GM12878 (cell line): ENCODE measurements at regions not wholly inside any gene's neighbourhood (a gene's known extent, or its start where the extent isn't known, plus 50 kb on each side); places are given as distances from the start of the nearest gene placed in this dataset.

ENCODE experiments used
- ATAC-seq: fragments of 200-7000 bp; cut with Tn5 transposase; 3 replicates; pipeline ENCODE4 v1.9.1; 2020; ENCODE audit warnings: mild to moderate bottlenecking, moderate library complexity
- BruUV-seq: library from RNA; stranded (reverse); fragments of 400-500 nt; replicated peaks from 2 replicates; lab custom pipeline; 2021; lab: Mats Ljungman, UMichigan
- CTCF ChIA-PET: fragments of 300-600 bp; sonication (Branson Sonifier 250); formaldehyde crosslinking; extraction: SDS; loops from one replicate; lab custom pipeline; 2021; ENCODE audit warnings: inconsistent platforms; lab: Yijun Ruan, JAX
- POLR2A ChIA-PET: fragments of 350-600 bp; formaldehyde crosslinking; extraction: SDS; loops from one replicate; lab custom pipeline; 2021; ENCODE audit warnings: inconsistent platforms; lab: Charles Lee
- RAD21 ChIA-PET: fragments of 300-600 bp; sonication (Branson Sonifier 250); formaldehyde crosslinking; loops from one replicate; lab custom pipeline; 2023; ENCODE audit warnings: antibody characterized with exemption; ENCODE audit not compliant: unreplicated experiment; lab: Charles Lee
- SMC1A ChIA-PET: fragments of 300-600 bp; sonication (Branson Sonifier 250); formaldehyde crosslinking; loops from one replicate; lab custom pipeline; 2023; ENCODE audit not compliant: unreplicated experiment, uncharacterized antibody; lab: Charles Lee
- DNase-seq: peaks from one replicate; pipeline ENCODE4 v3.0.0-alpha.2; 2011; ENCODE audit warnings: low read depth, low spot score
- FAIRE-seq: peaks from 3 replicates; lab custom pipeline; 2011; peaks lifted over from hg19 to GRCh38; lab: Jason Lieb, UNC
- H2AFZ ChIP-seq: 2 replicates; pipeline ENCODE4 v1.6.0; 2011; ENCODE audit warnings: low read depth, low read length, control low read depth; ENCODE audit not compliant: control insufficient read depth
- H3K27ac ChIP-seq: 2 replicates; pipeline ENCODE4 v1.5.1; 2011; ENCODE audit warnings: control low read depth; ENCODE audit not compliant: control insufficient read depth, insufficient read depth
- H3K27me3 ChIP-seq, 2 experiments: replicated peaks in 1 of 2; 2 replicates each; pipeline versions ENCODE4 v1.6.0 to v1.6.1; 2011; ENCODE audit warnings: low read length in 1 of 2; ENCODE audit not compliant: control insufficient read depth in 2 of 2, insufficient read depth in 2 of 2
- H3K36me3 ChIP-seq, 2 experiments: 2 replicates each; pipeline ENCODE4 v1.5.1; 2011; ENCODE audit warnings: low read length in 1 of 2; ENCODE audit not compliant: control insufficient read depth in 2 of 2, insufficient read depth in 2 of 2
- H3K4me1 ChIP-seq: 2 replicates; pipeline ENCODE4 v1.6.1; 2011; ENCODE audit warnings: mild to moderate bottlenecking, low read length, moderate library complexity, mixed read lengths; ENCODE audit not compliant: control insufficient read depth, insufficient read depth
- H3K4me2 ChIP-seq: 2 replicates; pipeline ENCODE4 v1.6.0; 2011; ENCODE audit warnings: control low read depth; ENCODE audit not compliant: control insufficient read depth, insufficient read depth
- H3K4me3 ChIP-seq: fragments of 200-600 bp; sonication (generic); 2 replicates; pipeline ENCODE4 v1.5.1; 2016
- H3K79me2 ChIP-seq: 2 replicates; pipeline ENCODE4 v1.6.0; 2011; ENCODE audit warnings: low read length; ENCODE audit not compliant: control insufficient read depth, insufficient read depth
- H3K9ac ChIP-seq: 2 replicates; pipeline ENCODE4 v1.8.0; 2011; ENCODE audit warnings: low read length, control low read depth, mixed read lengths; ENCODE audit not compliant: control insufficient read depth, insufficient read depth
- H3K9me3 ChIP-seq: replicated peaks from 3 replicates; pipeline ENCODE4 v1.5.1; 2011; ENCODE audit warnings: mild to moderate bottlenecking, low read length; ENCODE audit not compliant: control insufficient read depth, insufficient read depth
- H4K20me1 ChIP-seq: 2 replicates; pipeline ENCODE4 v1.6.0; 2011; ENCODE audit not compliant: control insufficient read depth, insufficient read depth
- EED ChIP-seq: sonication (generic); IDR thresholded peaks from 2 replicates; pipeline ENCODE4 v1.6.1; 2016; ENCODE audit warnings: antibody characterized with exemption, low read depth
- ETV6 ChIP-seq, 2 experiments: fragments of 450-650 bp in 1 of 2; IDR thresholded peaks in 1 of 2; conservative IDR thresholded peaks in 1 of 2; 2 replicates each; pipeline ENCODE4 v1.6.1; 2014; ENCODE audit warnings: antibody characterized with exemption in 1 of 2, borderline replicate concordance in 1 of 2, low read depth in 1 of 2, mild to moderate bottlenecking in 1 of 2, moderate library complexity in 1 of 2
- LARP7 ChIP-seq: fragments of 450-650 bp; IDR thresholded peaks from 2 replicates; pipeline ENCODE4 v1.6.1; 2017; ENCODE audit warnings: mild to moderate bottlenecking
- MTA2 ChIP-seq: fragments of 450-650 bp; IDR thresholded peaks from 2 replicates; pipeline ENCODE4 v1.6.1; 2016; ENCODE audit warnings: low read depth, mild to moderate bottlenecking, moderate library complexity
- NKRF ChIP-seq: fragments of 450-650 bp; conservative IDR thresholded peaks from 2 replicates; pipeline ENCODE4 v1.6.1; 2017; ENCODE audit warnings: mild to moderate bottlenecking, moderate library complexity
- NR2C2 ChIP-seq: IDR thresholded peaks from 2 replicates; pipeline ENCODE4 v1.6.1; 2011; ENCODE audit warnings: borderline replicate concordance, low read depth; ENCODE audit not compliant: control insufficient read depth, insufficient read length
- PKNOX1 ChIP-seq: fragments of 450-650 bp; IDR thresholded peaks from 2 replicates; pipeline ENCODE4 v1.6.1; 2016; ENCODE audit warnings: mild to moderate bottlenecking
- POLR2AphosphoS2 ChIP-seq: IDR thresholded peaks from 2 replicates; pipeline ENCODE4 v1.6.1; 2011; ENCODE audit warnings: low read depth, mild to moderate bottlenecking, low read length, improper control_type of control experiment, moderate library complexity
- SMC3 ChIP-seq: IDR thresholded peaks from 2 replicates; pipeline ENCODE4 v1.6.1; 2011; ENCODE audit warnings: low read length, improper control_type of control experiment, borderline replicate concordance
- WGBS: methylation state at CpG from one replicate; pipeline ENCODE4 v1.1.6; 2016; ENCODE audit warnings: low lambda C conversion rate; ENCODE audit not compliant: insufficient replicate concordance, insufficient coverage; ENCODE audit errors: missing lambda C conversion rate; 5-methylcytosine and 5-hydroxymethylcytosine counted together
- in situ Hi-C: fragments of 300-500 bp; cut with MboI; formaldehyde crosslinking; loops from 9 replicates; pipeline ENCODE4 v1.14.3; 2018; ENCODE audit warnings: mixed read lengths
- intact Hi-C: fragments of 100-400 bp; cut with micrococcal nuclease; formaldehyde crosslinking; loops from one replicate; pipeline ENCODE4 v1.14.2; 2022; ENCODE audit not compliant: unreplicated experiment

DNA sequence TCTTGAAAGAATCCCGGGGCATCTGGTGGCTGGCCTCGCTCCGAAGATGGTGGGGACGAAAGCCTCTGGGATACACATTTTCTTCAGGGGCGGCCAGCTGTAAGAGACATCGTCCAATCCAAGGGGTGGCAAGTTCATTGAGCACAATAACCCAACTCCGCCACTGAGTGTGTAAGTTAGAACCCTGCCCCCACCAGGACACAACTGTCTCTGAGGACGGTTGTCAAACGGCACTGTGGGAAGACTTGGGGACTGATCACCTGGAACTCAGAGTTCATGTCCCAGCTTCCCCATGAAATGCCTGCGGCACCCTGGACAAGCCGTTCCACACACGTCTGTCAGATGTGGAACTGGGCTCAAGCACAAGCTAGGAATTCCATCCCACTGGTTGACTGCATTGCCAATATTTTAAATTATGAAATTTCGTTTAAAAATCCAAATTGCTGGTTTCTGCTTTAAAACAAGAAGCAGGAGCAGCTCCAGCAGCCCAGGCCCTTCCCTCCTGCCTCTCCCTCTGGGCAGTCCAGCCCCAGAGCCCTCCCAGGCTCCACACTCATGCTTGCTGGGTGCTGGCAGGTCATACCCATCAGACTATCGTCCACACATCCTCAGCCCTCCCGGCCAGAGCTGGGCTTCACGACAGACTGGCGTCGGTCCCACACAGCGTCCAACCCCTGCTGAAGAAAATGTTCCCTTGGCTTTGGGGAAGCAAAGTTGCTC, 80.9 kb upstream of the AFDN start:
- Histone ChIP-seq H3K9ac (no peak overlapping the region), H3K4me2 (no peak overlapping the region), H3K9me3 (no peaks in the 10 kb centered on the region), H4K20me1 (no peaks in the 10 kb centered on the region), H3K27me3 (peaks cover 0 to 1% of the 10 kb centered on the region in 2 experiments; a peak in 2 of 4 replicates), H3K36me3 (no peaks in the 10 kb centered on the region), H2AFZ (no peak overlapping the region), H3K4me3 (no peak overlapping the region), H3K4me1 (no peaks in the 10 kb centered on the region), H3K79me2 (no peaks in the 10 kb centered on the region), H3K27ac (no peak overlapping the region)
- in situ Hi-C loops: no loop called here
- 45% methylated on average over 19 of the region's 19 CpGs for WGBS
- no TSS peak for BruUV-seq
- ChIA-PET CTCF (no interaction called here), RAD21 (no interaction called here), POLR2A (no interaction called here), SMC1A (no interaction called here)
- intact Hi-C loops: no loop called here
- FAIRE-seq (no peak), DNase-seq (no peak), ATAC-seq (no peak)
- no peak for TF ChIP-seq NKRF
- TF ChIP-seq NR2C2: no peak
- TF ChIP-seq MTA2: no peak
- TF ChIP-seq EED: no peak
- no peak for TF ChIP-seq LARP7
- no peak for TF ChIP-seq PKNOX1
- no peak for TF ChIP-seq ETV6 (conservative IDR thresholded peaks at IDR 0.05 in 1 of 2, IDR thresholded peaks at IDR 0.05 in 1 of 2; ENCODE audit: borderline replicate concordance in 1 of 2, low read depth in 1 of 2)
- TF ChIP-seq SMC3: no peak
- no peak for TF ChIP-seq POLR2AphosphoS2
